Tibial nerve (tissue), 4 donors: ENCODE measurements at regions not wholly inside any gene's neighbourhood (a gene's known extent, or its start where the extent isn't known, plus 50 kb on each side); places are given as distances from the start of the nearest gene placed in this dataset.
"Not testable (repeated sequence)": the region's sequence is repeated elsewhere in the genome, so short reads cannot be mapped to it uniquely, and the experiment has no call there.

Experiments
- DNase-seq, 2 donors: peaks; one replicate each; pipeline ENCODE4 v3.0.0-alpha.2; 2019; ENCODE audit warnings: low spot score in 2 of 2
- H3K27ac ChIP-seq, 4 donors: fragments of 200-600 bp; sonication (generic) in 3 of 4; one replicate each; pipeline ENCODE4 v1.5.1; 2017 to 2019; ENCODE audit warnings: mild to moderate bottlenecking in 1 of 4
- H3K27me3 ChIP-seq, 2 donors: fragments of 200-600 bp; sonication (generic) in 1 of 2; one replicate each; pipeline versions ENCODE4 v1.5.1 to v1.6.0; 2017 to 2019
- H3K36me3 ChIP-seq, 3 donors: fragments of 200-600 bp; sonication (generic); one replicate each; pipeline ENCODE4 v1.5.1; 2018 to 2019
- H3K4me1 ChIP-seq, 4 donors: fragments of 200-600 bp; sonication (generic) in 3 of 4; one replicate each; pipeline ENCODE4 v1.5.1; 2017 to 2019
- H3K4me3 ChIP-seq, 4 donors: fragments of 200-600 bp; sonication (generic) in 3 of 4; one replicate each; pipeline ENCODE4 v1.5.1; 2017 to 2019; ENCODE audit warnings: mild to moderate bottlenecking in 1 of 4, moderate library complexity in 1 of 4
- H3K9me3 ChIP-seq, 4 donors: fragments of 200-600 bp; sonication (generic) in 3 of 4; one replicate each; pipeline ENCODE4 v1.5.1; 2017 to 2019
- CTCF ChIP-seq, 5 experiments: fragments of 200-600 bp in 3 of 5; fragments of 450-650 bp in 2 of 5; sonication (generic) in 3 of 5; IDR thresholded peaks; one replicate each; pipeline ENCODE4 v1.5.1; 2016 to 2019; ENCODE audit warnings: antibody characterized with exemption in 5 of 5, mild to moderate bottlenecking in 3 of 5, moderate library complexity in 2 of 5
- EP300 ChIP-seq, 2 donors: sonication (generic); formaldehyde crosslinking; IDR thresholded peaks; one replicate each; pipeline ENCODE4 v1.6.1; 2017; ENCODE audit warnings: antibody characterized with exemption in 2 of 2, mild to moderate bottlenecking in 1 of 2
- POLR2A ChIP-seq, 2 donors: fragments of 450-650 bp; IDR thresholded peaks; one replicate each; pipeline ENCODE4 v1.6.1; 2017; ENCODE audit warnings: antibody characterized with exemption in 2 of 2, mild to moderate bottlenecking in 2 of 2, moderate library complexity in 2 of 2
- WGBS, 2 donors: methylation state at CpG; one replicate each; pipeline ENCODE4 v1.1.5; 2018; 5-methylcytosine and 5-hydroxymethylcytosine counted together

- no peak overlapping the region for H3K4me3 ChIP-seq
- 77% methylated on average over 3 of the region's 3 CpGs for WGBS, 2 donors
- no peak overlapping the region for H3K27ac ChIP-seq
- no peaks in the 10 kb centered on the region for H3K36me3 ChIP-seq
- TF ChIP-seq CTCF (IDR thresholded peaks at IDR 0.05) (no peak), POLR2A (IDR thresholded peaks at IDR 0.05) (no peak), EP300 (IDR thresholded peaks at IDR 0.05) (no peak)
- no peaks in the 10 kb centered on the region for H3K27me3 ChIP-seq
- no peaks in the 10 kb centered on the region for H3K9me3 ChIP-seq
- no peaks in the 10 kb centered on the region for H3K4me1 ChIP-seq
- DNase-seq, result no peak
Observed at GRCh38 chrX:128699716-128700285, 647.6 kb upstream of the ACTRT1 start.

GRCh38 chrX:128698573-128699181, 646.5 kb upstream of the ACTRT1 start:
- Histone ChIP-seq H3K27ac (no peak overlapping the region), H3K4me3 (no peak overlapping the region), H3K36me3 (no peaks in the 10 kb centered on the region), H3K27me3 (no peaks in the 10 kb centered on the region), H3K9me3 (no peaks in the 10 kb centered on the region), H3K4me1 (no peaks in the 10 kb centered on the region)
- TF ChIP-seq EP300 (IDR thresholded peaks at IDR 0.05) (no peak), CTCF (IDR thresholded peaks at IDR 0.05) (no peak), POLR2A (IDR thresholded peaks at IDR 0.05) (no peak)
- DNase-seq, result no peak
- WGBS, 2 donors, result 29 to 31% methylated on average over 1 of the region's 1 CpG

- no peak for DNase-seq
- Histone ChIP-seq H3K27ac (no peak overlapping the region), H3K36me3 (no peaks in the 10 kb centered on the region), H3K4me1 (no peaks in the 10 kb centered on the region), H3K9me3 (no peaks in the 10 kb centered on the region), H3K4me3 (no peak overlapping the region), H3K27me3 (no peaks in the 10 kb centered on the region)
- TF ChIP-seq CTCF (IDR thresholded peaks at IDR 0.05) (no peak), POLR2A (IDR thresholded peaks at IDR 0.05) (no peak), EP300 (IDR thresholded peaks at IDR 0.05) (no peak)
- WGBS, 2 donors, result 79 to 92% methylated on average over 6 of the region's 6 CpGs
Observed at GRCh38 chrX:128691872-128692271, 639.7 kb upstream of the ACTRT1 start.

GRCh38 chrX:128685387-128685786, 633.2 kb upstream of the ACTRT1 start:
- H3K4me3 ChIP-seq, result no peak overlapping the region
- no peak overlapping the region for H3K27ac ChIP-seq
- no peak for DNase-seq
- H3K9me3 ChIP-seq, result no peaks in the 10 kb centered on the region
- no peaks in the 10 kb centered on the region for H3K4me1 ChIP-seq
- TF ChIP-seq POLR2A (IDR thresholded peaks at IDR 0.05), result no peak
- no peak for TF ChIP-seq EP300 (IDR thresholded peaks at IDR 0.05)
- no peak for TF ChIP-seq CTCF (IDR thresholded peaks at IDR 0.05)
- H3K27me3 ChIP-seq, result no peaks in the 10 kb centered on the region
- 53 to 59% methylated on average over 2 of the region's 2 CpGs for WGBS, 2 donors
- no peaks in the 10 kb centered on the region for H3K36me3 ChIP-seq

GRCh38 chrX:128676651-128677050, 624.4 kb upstream of the ACTRT1 start:
- Histone ChIP-seq H3K4me3 (no peak overlapping the region), H3K27ac (no peak overlapping the region), H3K36me3 (no peaks in the 10 kb centered on the region), H3K27me3 (no peaks in the 10 kb centered on the region), H3K9me3 (no peaks in the 10 kb centered on the region), H3K4me1 (no peaks in the 10 kb centered on the region)
- TF ChIP-seq CTCF (IDR thresholded peaks at IDR 0.05) (no peak), EP300 (IDR thresholded peaks at IDR 0.05) (no peak), POLR2A (IDR thresholded peaks at IDR 0.05) (no peak)
- DNase-seq, result no peak
- WGBS, 2 donors, result 63 to 69% methylated on average over 4 of the region's 4 CpGs

- not testable (repeated sequence) for H3K27me3 ChIP-seq, H3K4me1 ChIP-seq, DNase-seq, H3K9me3 ChIP-seq, H3K36me3 ChIP-seq, H3K27ac ChIP-seq, H3K4me3 ChIP-seq
- 65 to 70% methylated on average over 2 to 7 of the region's 9 CpGs for WGBS, 2 donors
Observed at GRCh38 chrX:128674326-128675086, 622.3 kb upstream of the ACTRT1 start.
